ENCODE measurements at regions not wholly inside any gene's neighbourhood (a gene's known extent, or its start where the extent isn't known, plus 50 kb on each side); places are given as distances from the start of the nearest gene placed in this dataset.

DNA sequence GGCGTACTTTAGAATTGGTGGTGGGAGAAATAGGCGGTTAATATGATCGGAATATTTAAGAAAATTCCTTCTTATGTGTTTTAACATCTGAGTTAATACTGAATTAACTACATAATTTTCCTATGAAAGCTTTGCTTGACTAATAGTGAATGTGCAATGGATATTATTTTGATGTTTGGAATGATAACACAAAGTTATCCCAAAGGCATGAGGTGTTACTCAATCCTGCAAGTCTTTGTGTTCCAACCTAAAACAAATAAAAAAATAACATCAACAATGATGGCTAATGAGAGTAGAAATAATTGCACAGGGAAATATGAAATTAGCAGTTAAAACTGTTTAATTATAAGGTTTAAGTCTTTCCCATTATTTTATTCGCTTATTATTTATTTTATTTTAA lies 183.6 kb upstream of the ARSJ start:
- TF ChIP-seq MXI1 (conservative IDR thresholded peaks at IDR 0.05; ENCODE audit: poor library complexity, severe bottlenecking): no peak
- no peak for TF ChIP-seq RAD21 (conservative IDR thresholded peaks at IDR 0.05)
- TF ChIP-seq, protein P1, sequence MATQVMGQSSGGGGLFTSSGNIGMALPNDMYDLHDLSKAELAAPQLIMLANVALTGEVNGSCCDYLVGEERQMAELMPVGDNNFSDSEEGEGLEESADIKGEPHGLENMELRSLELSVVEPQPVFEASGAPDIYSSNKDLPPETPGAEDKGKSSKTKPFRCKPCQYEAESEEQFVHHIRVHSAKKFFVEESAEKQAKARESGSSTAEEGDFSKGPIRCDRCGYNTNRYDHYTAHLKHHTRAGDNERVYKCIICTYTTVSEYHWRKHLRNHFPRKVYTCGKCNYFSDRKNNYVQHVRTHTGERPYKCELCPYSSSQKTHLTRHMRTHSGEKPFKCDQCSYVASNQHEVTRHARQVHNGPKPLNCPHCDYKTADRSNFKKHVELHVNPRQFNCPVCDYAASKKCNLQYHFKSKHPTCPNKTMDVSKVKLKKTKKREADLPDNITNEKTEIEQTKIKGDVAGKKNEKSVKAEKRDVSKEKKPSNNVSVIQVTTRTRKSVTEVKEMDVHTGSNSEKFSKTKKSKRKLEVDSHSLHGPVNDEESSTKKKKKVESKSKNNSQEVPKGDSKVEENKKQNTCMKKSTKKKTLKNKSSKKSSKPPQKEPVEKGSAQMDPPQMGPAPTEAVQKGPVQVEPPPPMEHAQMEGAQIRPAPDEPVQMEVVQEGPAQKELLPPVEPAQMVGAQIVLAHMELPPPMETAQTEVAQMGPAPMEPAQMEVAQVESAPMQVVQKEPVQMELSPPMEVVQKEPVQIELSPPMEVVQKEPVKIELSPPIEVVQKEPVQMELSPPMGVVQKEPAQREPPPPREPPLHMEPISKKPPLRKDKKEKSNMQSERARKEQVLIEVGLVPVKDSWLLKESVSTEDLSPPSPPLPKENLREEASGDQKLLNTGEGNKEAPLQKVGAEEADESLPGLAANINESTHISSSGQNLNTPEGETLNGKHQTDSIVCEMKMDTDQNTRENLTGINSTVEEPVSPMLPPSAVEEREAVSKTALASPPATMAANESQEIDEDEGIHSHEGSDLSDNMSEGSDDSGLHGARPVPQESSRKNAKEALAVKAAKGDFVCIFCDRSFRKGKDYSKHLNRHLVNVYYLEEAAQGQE (IDR thresholded peaks at IDR 0.05; ENCODE audit: borderline replicate concordance): no peak
- TF ChIP-seq EP300 (conservative IDR thresholded peaks at IDR 0.05; ENCODE audit: poor library complexity, severe bottlenecking): no peak
- no peak for TF ChIP-seq EZH2 (IDR thresholded peaks at IDR 0.05; ENCODE audit: borderline replicate concordance, insufficient read depth, low read length, poor library complexity, severe bottlenecking)
- no peak for TF ChIP-seq TAF1 (IDR thresholded peaks at IDR 0.05; ENCODE audit: low read depth)
- TF ChIP-seq CTCF (IDR thresholded peaks at IDR 0.05; ENCODE audit: poor library complexity, severe bottlenecking): no peak
- TF ChIP-seq POLR2AphosphoS5 (IDR thresholded peaks at IDR 0.05): no peak
- no peak for TF ChIP-seq SMC3 (conservative IDR thresholded peaks at IDR 0.05; ENCODE audit: poor library complexity)
- Histone ChIP-seq H3K27ac (ENCODE audit: low read length) (no peak overlapping the region), H2AFZ (ENCODE audit: low read depth, low read length) (no peak overlapping the region), H3K9me2 (ENCODE audit: insufficient read depth, low read length) (no peaks in the 10 kb centered on the region), H3K27me3 (ENCODE audit: insufficient read depth, low read depth, low read length) (no peaks in the 10 kb centered on the region), H3K79me2 (replicated peaks; ENCODE audit: insufficient read depth, low read length) (no peaks in the 10 kb centered on the region), H3F3A (ENCODE audit: insufficient read depth, low read length, poor library complexity, severe bottlenecking) (no peaks in the 10 kb centered on the region), H4K20me1 (ENCODE audit: insufficient read depth) (no peaks in the 10 kb centered on the region), H3K4me3 (ENCODE audit: low read length) (no peak overlapping the region), H3K4me2 (ENCODE audit: low read length) (no peak overlapping the region), H3K9me3 (ENCODE audit: low read length) (no peaks in the 10 kb centered on the region), H3K36me3 (ENCODE audit: insufficient read depth, low read length) (no peaks in the 10 kb centered on the region), H3K9ac (ENCODE audit: low read length) (no peak overlapping the region)

GRCh38 chr4:114173968-114174367 lies 194.5 kb upstream of the ARSJ start:
- Histone ChIP-seq H3K9ac (ENCODE audit: low read length) (no peak overlapping the region), H3K4me2 (ENCODE audit: low read length) (no peak overlapping the region), H3K79me2 (replicated peaks; ENCODE audit: insufficient read depth, low read length) (no peaks in the 10 kb centered on the region), H3K9me2 (ENCODE audit: insufficient read depth, low read length) (no peaks in the 10 kb centered on the region), H3K9me3 (ENCODE audit: low read length) (no peaks in the 10 kb centered on the region), H2AFZ (ENCODE audit: low read depth, low read length) (no peak overlapping the region), H3K27me3 (ENCODE audit: insufficient read depth, low read depth, low read length) (no peaks in the 10 kb centered on the region), H3K4me3 (ENCODE audit: low read length) (no peak overlapping the region), H3K27ac (ENCODE audit: low read length) (no peak overlapping the region), H4K20me1 (ENCODE audit: insufficient read depth) (no peaks in the 10 kb centered on the region), H3K36me3 (ENCODE audit: insufficient read depth, low read length) (no peaks in the 10 kb centered on the region), H3F3A (ENCODE audit: insufficient read depth, low read length, poor library complexity, severe bottlenecking) (no peaks in the 10 kb centered on the region)
- TF ChIP-seq MXI1 (conservative IDR thresholded peaks at IDR 0.05; ENCODE audit: poor library complexity, severe bottlenecking) (no peak), SMC3 (conservative IDR thresholded peaks at IDR 0.05; ENCODE audit: poor library complexity) (no peak), POLR2AphosphoS5 (IDR thresholded peaks at IDR 0.05) (no peak)

- TF ChIP-seq CTCF (IDR thresholded peaks at IDR 0.05; ENCODE audit: poor library complexity, severe bottlenecking) (no peak), POLR2AphosphoS5 (IDR thresholded peaks at IDR 0.05) (no peak), TAF1 (IDR thresholded peaks at IDR 0.05; ENCODE audit: low read depth) (no peak), EP300 (conservative IDR thresholded peaks at IDR 0.05; ENCODE audit: poor library complexity, severe bottlenecking) (no peak), MXI1 (conservative IDR thresholded peaks at IDR 0.05; ENCODE audit: poor library complexity, severe bottlenecking) (no peak), RAD21 (conservative IDR thresholded peaks at IDR 0.05) (no peak), SMC3 (conservative IDR thresholded peaks at IDR 0.05; ENCODE audit: poor library complexity) (no peak), EZH2 (IDR thresholded peaks at IDR 0.05; ENCODE audit: borderline replicate concordance, insufficient read depth, low read length, poor library complexity, severe bottlenecking) (no peak)
- TF ChIP-seq, protein P1 (IDR thresholded peaks at IDR 0.05; ENCODE audit: borderline replicate concordance): no peak
- Histone ChIP-seq H3K36me3 (ENCODE audit: insufficient read depth, low read length) (no peaks in the 10 kb centered on the region), H3K27me3 (ENCODE audit: insufficient read depth, low read depth, low read length) (no peaks in the 10 kb centered on the region), H3F3A (ENCODE audit: insufficient read depth, low read length, poor library complexity, severe bottlenecking) (no peaks in the 10 kb centered on the region), H3K4me2 (ENCODE audit: low read length) (no peak overlapping the region), H3K27ac (ENCODE audit: low read length) (no peak overlapping the region), H3K9me3 (ENCODE audit: low read length) (no peaks in the 10 kb centered on the region), H4K20me1 (ENCODE audit: insufficient read depth) (no peaks in the 10 kb centered on the region), H3K4me3 (ENCODE audit: low read length) (no peak overlapping the region), H3K9me2 (ENCODE audit: insufficient read depth, low read length) (no peaks in the 10 kb centered on the region), H3K9ac (ENCODE audit: low read length) (no peak overlapping the region), H3K79me2 (replicated peaks; ENCODE audit: insufficient read depth, low read length) (no peaks in the 10 kb centered on the region), H2AFZ (ENCODE audit: low read depth, low read length) (no peak overlapping the region)
Measured at GRCh38 chr4:114177628-114178027, 198.2 kb upstream of the ARSJ start.
